Stimulated activated CD4-positive, alpha-beta T cell treated with anti-CD3 and anti-CD28 coated beads, Interleukin-12 subunit alpha, Interleukin-12 subunit beta, amount 100 ng/mL, for 24 hours (primary cell): ENCODE measurements at regions not wholly inside any gene's neighbourhood (a gene's known extent, or its start where the extent isn't known, plus 50 kb on each side); places are given as distances from the start of the nearest gene placed in this dataset.

Source experiments
- DNase-seq, 2 experiments: peaks; one replicate each; pipeline ENCODE4 v3.0.0-alpha.2; 2020; ENCODE audit warnings: low read depth in 2 of 2

DNA sequence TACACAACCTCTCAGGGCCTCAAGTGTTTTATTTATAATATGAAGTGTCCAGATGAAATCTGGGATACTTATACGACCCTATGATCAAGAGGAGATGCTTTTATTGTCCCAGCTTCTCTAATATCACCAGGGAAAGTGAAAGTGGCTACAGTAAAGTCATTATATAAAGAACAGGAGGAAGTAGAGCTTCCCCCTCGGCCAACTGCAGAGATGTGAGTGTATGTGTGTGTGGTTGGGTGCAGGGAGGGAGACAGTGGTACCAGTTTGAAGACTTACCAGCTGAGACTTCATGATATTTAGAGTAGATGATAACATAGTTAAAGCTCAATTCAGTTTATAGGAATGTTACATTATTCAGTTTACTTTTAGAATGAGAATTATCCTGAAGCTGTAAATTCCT lies 373.6 kb upstream of the DDI1 start:
- no peak for DNase-seq

DNA sequence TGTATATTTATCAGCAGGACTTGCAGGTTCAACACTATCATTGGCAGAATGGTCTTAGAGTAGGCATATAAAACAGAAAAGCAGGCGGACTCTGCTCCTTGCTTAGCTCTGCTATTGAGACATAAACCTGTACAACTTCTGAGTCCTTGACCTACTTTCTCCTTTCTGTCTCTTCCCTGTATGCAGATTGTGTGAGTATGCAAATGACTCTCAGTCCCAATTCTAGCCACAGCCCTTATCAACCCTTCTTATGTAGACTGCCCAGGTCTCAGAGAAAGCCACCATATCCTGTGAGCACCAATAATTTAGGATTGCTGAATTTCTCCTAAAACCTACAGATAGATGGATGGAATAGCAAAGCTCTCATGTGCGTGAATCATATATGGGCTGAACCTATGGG lies 367.6 kb upstream of the DDI1 start:
- DNase-seq = no peak

DNA sequence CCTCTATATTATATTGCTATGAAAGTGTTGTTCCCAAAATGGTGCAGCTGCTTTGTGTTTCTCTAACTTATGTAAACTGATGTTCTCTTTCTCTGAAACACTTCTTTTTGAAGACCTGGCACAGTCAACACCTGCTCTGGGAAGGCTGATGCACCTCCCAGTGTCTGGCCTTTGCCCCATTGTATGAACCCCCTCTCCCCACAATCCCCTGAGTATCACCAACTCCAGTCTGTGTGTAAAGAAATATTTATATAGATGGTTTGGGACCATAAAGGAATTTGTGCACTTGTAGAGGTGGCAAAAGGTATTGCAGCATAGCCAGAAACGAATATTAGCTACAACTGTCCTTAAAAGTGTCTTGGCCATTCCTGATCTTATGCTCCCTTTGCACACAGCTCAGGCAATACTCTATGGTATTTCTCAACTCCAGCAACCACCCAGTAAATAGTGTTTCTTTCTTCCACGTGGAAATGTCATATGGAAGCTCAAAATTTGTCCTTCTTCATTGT lies 365.2 kb upstream of the DDI1 start:
- DNase-seq = no peak

DNA sequence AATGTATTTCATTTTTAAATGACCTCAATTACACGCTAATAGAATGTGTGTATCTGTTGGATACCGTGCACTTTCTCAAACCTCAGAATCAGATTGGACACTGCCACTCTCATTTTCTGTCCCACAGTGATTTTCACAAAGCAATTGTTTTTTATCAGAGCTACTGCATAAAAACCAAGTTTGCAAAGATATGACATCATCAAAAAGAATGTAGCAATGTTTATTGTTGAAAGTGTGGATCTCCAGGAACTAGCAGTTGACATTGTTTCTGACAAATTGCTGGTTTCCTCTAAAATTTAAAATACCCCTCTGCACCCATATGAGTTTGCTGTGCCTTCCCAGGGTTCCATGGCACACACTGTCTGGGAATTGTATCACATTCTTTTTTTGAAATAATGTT lies 362.7 kb upstream of the DDI1 start:
- no peak for DNase-seq

DNA sequence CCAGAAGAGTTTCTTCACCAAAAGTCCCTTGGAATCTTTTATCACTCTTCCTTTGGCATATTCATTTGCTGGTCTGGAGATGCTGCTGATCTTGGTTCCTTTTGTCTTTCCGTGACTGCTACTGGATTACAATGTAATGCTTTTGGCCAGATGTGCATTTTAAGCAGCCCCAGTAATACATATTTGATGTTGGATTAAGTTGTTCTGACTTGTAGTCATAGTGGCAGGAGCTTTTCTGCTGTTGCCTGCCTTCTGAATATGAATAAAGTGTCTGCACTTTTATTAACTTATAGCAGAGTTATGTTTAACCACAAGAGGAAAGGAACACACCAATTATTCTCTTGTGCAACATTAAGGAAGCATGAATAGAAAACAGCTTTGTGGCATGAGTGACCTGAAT lies 360.0 kb upstream of the DDI1 start:
- DNase-seq = no peak

DNA sequence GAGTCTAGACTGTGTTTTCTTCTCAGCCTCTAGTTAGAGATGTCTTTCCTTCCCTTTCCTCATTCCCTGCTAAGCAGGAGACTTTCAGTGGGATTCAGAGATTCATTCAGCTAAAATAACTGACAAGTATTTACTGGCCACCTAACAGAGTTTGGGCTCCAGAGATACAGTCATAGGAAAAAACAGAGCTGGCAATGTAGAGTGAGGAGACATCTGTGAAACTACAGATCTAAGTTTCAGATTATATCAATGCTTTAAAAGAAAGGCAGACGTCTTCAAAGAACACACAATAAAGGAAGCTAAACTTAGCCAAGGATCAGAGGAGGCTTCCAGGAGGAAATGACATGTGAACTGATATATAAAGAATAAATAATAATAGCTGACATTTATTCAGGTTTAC lies 355.6 kb upstream of the DDI1 start:
- DNase-seq = no peak

DNA sequence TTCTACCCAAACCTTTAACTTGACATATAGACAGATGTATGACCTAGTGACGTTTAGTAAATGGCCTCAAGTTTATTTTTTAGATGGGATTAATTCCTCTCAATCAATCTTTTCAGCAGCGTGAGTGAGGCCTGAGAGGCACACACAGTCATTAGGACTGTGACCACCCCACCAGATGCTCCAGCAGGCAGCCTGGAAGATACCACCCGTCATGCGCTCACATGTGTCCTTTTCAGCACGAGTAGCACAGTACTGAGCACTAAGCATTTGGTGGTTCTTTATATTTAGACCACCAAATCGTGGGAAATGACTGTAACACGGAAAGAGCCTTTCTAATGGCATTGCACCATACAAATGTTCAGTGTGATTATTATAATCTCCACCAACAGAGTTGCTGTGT lies 354.6 kb upstream of the DDI1 start:
- DNase-seq = no peak

DNA sequence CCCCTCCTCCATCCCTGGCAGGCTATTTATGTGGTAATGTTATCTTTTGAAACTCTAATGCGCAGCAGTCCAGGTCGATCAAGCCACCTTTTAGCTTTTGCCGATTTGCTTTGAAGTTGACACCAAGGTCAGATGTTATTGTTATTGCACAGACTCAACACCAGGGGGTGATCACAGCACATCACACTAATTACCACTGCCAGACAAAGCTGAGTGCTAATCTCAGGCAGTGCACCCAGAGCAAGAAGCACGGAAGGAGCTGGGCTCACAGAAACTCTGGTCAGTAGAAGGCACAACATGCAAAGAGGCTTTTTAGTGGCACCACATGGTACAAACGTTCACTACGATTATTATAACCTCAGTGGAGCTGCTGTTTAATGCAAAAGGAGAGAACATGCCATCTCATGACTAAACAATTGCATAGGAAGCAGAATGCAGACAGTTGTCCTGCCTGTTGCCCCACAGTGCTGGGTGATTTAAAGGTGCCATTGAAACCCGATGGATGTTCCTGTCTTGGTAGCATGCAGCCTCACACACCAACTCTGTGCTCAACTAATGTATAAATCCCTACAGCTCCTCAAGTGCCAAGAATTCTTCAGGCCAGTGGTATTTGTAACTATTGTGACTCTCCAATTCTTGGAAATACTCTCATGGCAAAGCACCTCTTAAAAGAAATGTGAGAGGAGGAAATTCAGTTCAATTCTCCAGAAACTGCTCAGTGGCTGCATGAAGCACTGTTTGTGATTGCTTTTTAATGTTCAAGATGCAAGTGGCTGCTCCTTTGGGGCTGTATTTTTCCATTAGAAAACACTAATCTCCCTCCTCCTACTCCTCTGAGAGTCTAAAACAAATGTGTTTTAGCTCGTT lies 353.9 kb upstream of the DDI1 start:
- DNase-seq = peak; percentile 2 to 10

DNA sequence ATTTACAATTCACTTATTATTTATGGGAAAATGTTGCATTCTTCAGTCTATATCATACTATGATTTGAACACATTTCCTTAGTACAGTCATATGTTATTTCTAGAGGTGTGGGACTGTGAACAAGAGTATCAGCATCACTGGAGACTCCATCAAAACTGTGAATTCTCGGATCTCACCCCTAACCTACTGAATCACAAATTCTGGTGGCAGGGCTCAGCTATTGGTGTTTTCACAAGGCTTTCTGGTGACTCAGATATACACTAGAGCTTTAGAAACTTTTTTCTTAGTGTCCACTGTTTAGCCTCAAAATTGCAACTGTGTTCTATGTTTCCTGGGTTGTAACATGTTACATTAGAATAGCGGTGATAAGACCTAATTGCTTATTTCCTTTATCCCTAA lies 352.9 kb upstream of the DDI1 start:
- no peak for DNase-seq

DNA sequence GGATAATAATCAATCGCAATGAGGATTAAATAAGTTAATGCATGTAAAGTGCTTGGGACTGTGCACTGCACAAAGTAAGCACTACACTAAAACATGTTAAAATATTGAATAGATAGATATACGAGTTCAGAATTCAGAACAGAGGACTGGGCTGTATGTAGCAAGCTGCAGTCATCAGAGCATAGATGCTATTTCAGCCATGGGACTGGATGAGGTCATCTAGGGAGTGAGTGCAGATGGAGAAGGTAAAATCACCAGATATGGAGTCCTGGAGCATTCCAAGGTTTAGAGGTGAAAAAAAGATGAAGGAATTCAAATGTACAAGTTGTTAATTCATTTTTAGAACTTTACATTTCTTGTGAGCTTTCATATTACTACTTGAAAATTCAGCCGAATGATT lies 347.5 kb upstream of the DDI1 start:
- DNase-seq = no peak

DNA sequence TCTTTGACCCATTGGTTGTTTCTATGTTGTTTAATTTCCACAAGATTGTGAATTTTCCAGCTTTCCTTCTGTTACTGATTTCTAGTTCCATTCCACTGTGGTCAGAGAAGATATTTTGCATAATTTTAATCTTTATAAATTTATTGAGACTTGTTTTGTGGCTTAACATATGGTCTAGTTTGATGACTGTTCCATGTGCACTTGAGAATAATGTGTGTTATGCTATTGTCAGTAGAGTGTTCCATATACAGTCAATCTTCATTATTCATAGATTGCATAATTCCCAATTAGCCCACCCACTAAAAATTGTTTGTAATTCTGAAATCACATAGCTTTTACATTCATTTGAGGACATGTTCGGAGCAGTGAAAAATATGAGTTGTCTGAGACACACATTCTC lies 346.1 kb upstream of the DDI1 start:
- DNase-seq = no peak

DNA sequence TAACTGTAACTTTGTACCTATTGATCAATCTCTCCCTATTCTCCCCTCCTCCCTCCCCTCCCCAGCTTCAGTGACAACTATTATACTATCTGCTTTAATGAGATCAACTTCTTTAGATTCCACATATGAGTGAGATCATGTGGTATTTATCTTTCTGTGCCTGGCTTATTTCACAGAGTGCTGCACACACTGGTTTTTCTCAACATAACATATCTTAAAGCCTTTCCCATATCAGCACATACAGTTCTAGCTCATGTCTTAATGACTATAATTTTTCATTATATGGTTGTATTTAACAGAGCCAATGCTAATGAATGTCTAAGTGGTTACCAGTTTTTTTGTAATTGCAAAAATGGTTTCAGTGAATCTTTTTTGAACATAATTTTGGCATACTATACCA lies 340.3 kb upstream of the DDI1 start:
- DNase-seq = no peak

DNA sequence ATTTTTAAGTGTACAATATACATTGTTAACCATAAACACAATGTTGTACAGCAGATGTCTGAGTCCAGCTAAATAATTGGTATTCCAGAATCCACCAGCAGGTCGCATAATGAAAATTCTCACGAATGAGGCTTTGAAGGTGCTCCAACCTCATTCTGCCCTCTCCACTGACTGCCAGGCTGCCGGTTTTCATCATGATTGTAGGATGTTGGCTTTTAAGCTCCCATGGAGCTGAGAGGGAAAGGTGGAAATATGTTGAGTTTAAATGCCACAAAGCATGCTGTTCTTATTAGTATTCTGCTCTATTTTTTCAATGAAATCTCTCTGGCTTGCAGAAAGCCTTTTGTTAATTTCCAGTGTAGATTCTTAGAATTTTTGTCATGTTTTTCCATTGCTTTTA lies 337.2 kb upstream of the DDI1 start:
- no peak for DNase-seq

DNA sequence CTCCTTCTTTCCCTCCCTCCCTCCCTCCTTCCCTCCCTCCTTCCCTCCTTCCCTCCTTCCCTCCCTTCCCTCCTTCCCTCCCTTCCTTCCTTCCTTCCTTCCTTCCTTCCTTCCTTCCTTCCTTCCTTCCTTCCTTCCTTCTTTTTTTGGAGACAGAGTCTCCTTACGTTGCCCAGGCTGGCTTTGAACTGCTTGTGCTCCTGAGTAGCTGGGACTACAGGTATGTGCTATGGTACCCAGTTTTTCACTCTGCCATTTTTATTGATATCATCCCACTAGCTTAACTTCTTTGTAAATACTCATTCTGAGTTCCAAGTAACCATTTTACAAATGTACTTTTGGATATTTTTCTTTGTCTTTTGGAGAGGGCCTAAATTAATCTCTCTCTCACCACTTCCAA lies 336.8 kb upstream of the DDI1 start:
- no peak for DNase-seq

DNA sequence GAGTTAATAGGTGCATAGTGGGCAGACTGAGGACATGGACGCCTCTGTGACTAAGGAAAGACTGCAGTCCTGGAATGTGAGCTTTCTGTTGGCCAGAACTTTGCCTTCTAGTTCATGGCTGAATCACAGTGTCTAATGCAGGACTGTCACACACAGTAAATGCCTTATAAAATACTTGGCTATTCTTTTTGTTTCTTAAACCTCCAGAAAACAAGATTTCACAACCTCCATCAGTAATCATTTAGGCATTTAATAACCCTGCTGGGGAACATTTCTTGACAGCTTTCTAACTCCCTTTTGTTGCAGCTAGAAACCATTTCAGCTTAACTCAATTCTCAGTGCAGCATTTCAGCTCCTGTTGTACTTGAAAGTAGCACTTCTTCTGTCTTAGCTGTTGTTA lies 335.8 kb upstream of the DDI1 start:
- DNase-seq = no peak

DNA sequence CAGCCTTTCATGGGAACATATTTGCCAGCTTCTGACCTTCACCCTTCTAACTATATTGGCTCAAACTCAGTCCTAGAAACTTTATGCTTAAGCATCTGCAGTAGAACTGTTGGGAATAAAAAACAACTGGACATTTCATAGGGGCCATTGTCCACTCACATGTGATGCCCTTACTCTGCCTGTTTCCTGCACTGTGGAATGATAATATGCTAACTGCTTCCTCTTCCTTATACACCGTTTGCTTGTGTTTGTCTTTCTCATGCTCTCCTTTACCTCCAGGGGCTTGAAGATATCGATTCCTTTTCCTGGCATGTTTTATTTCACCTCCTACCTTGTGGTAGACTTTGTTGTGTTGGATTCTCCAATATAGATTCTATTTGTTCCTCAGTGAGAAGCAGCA lies 333.0 kb upstream of the DDI1 start:
- DNase-seq = no peak

DNA sequence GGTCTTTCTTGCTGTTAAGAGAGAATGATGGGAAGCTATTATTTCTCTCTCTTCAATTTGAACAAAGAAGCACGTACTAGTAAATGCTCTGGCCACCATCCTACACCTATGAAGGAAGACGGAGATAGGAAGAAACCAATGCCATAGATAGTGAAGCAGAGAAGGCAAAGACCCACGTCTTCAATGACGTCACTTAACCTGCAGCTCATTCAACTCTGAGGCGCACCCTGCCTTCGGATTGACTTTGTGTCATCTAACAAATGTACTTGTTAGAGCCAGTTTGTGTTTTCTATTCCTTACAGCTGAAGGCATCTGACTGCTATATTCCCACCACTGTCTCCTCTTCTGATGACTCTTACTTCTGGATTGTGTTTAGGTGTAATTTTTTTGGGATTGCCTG lies 332.5 kb upstream of the DDI1 start:
- DNase-seq = no peak

DNA sequence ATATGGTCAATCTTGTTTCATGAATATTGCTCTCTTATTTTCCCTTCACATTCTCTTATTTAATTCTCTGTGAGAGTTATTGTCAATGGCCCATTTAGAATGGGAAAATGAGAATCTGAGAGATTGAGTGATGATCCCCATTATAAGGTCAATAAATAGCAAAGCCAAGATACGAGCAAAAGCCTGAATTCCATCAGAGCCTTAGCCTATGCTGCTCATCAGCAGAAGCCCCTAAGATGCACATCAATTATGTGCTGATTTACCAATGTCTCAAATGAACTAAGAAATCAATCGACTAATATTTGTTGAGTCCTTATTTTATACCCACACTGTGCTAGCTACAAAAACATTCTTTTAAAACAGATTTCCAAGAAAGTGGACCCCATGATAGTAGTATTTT lies 330.8 kb upstream of the DDI1 start:
- DNase-seq = no peak

DNA sequence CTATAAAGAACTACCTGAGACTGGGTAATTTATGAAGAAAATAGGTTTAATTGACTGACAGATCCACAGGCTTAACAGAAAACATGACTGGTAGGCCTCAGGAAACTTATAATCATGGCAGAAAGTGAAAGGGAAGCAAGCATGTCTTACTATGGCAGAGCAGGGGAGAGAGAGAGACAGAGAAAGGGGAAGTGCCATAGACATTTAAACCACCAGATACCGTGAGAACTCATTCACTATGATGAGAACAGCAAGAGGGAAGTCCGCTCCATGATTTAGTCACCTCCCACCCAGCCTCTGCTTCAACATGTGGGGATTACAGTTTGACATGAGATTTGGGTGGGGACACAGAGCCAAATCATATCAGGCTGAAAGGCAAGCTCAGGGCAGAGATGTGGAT lies 327.1 kb upstream of the DDI1 start:
- no peak for DNase-seq

DNA sequence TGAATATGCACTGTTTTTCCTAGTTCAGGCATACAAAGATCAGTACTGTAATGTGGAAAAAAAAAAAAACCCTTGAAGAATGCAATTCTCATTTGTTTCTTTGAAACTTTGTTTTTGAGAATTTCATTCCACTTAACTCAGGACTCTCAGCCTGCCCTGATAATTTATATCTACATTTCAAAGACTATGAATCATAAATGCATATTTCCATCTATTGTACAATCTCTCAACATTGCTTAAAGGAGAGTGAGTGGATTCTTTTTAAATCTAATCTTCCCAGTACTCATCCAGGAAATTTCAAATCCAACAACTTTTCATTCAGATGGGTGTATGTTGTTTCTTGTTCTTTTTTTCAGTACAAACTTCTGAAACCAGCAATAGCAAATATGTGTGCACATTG lies 322.2 kb upstream of the DDI1 start:
- DNase-seq = no peak

DNA sequence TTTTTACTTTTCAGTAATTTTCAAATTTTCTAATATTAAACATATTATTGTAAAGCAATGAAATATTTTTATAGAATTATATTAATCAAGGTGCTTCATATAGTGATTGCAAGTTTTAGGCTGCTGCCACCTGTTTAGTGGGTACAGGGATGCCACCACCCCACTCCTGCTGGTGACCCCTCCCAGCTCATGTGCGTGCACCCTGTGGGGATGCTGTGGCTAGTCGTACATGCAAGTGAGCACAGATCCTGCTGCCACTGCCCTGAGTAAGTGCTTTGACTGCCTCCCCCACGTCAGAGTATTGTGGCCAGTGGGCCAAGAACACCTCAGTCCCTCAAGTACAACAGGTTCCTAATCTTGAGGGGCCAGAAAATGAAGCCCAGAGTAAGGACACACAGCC lies 320.1 kb upstream of the DDI1 start:
- DNase-seq = no peak

DNA sequence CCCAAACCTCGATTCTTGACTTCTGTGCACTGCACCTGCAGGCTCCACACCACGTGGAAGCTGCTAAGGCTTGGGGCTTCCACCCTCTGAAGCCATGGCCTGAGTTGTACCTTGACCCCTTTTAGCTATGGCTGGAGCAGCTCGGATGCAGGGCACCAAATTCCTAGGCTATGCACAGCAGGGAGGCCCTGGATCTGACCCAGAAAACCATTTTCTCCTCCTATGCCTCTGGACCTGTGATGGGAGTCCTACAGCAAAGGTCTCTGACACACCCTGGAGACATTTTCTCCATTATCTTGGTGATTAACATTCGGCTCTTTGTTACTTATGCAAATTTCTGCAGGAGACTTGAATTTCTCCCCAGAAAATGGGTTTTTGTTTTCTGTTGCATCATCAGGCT lies 309.2 kb upstream of the DDI1 start:
- DNase-seq = no peak

DNA sequence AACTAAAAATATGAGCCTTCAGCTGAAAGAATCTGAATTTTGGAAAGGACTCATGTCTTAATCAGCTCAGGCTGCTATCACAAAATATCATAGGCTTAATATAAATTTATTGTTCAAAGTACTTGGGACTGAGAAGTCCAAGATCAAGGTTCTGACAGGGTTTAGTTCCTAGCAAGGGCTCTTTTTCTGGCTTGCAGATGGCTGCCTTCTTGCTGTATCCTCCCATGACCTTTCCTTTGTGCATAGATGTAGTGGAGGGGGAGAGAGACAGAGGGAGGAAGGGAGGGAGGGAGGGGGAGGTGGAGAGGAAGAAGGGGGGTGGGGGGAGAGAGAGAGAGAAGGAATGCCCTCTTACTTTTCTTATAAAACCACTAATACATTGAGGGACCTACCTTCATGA lies 306.8 kb upstream of the DDI1 start:
- no peak for DNase-seq
